ENCODE measurements at regions not wholly inside any gene's neighbourhood (a gene's known extent, or its start where the extent isn't known, plus 50 kb on each side); places are given as distances from the start of the nearest gene placed in this dataset.
"Not testable (repeated sequence)": the region's sequence is repeated elsewhere in the genome, so short reads cannot be mapped to it uniquely, and the experiment has no call there.

GRCh38 chr5:13212886-13213285 lies 731.6 kb downstream of the DNAH5 start:
- DNase-seq = no peak

GRCh38 chr5:13211064-13211463 lies 733.4 kb downstream of the DNAH5 start:
- DNase-seq = no peak

- peak in 1 of 3 donors; percentile 14 for DNase-seq
Measured at GRCh38 chr5:13207112-13207511, 737.4 kb downstream of the DNAH5 start.

GRCh38 chr5:13201022-13201421 lies 743.5 kb downstream of the DNAH5 start:
- DNase-seq = no peak

- DNase-seq = not testable (repeated sequence)
Measured at GRCh38 chr5:13198226-13198625, 746.3 kb downstream of the DNAH5 start.

- DNase-seq = peak in 2 of 3 donors; percentile 16 to 29
Measured at GRCh38 chr5:13189532-13189931, 755.0 kb downstream of the DNAH5 start.

GRCh38 chr5:13188371-13188770 lies 756.1 kb downstream of the DNAH5 start:
- DNase-seq = peak; percentile 45 to 71 (median 62)

- no peak for DNase-seq
Measured at GRCh38 chr5:13187186-13187585, 757.3 kb downstream of the DNAH5 start.

- DNase-seq = peak; percentile 53 to 79 (median 59)
Measured at GRCh38 chr5:13186177-13186576, 758.3 kb downstream of the DNAH5 start.

- DNase-seq = no peak
Measured at GRCh38 chr5:13179407-13180087, 764.9 kb downstream of the DNAH5 start.

GRCh38 chr5:13143630-13144029 lies 800.9 kb downstream of the DNAH5 start:
- no peak for DNase-seq

- no peak for DNase-seq
Measured at GRCh38 chr5:13143214-13143613, 801.3 kb downstream of the DNAH5 start.

GRCh38 chr5:13133951-13134350 lies 810.5 kb downstream of the DNAH5 start:
- no peak for DNase-seq

GRCh38 chr5:13115476-13115875 lies 829.0 kb downstream of the DNAH5 start:
- peak in 1 of 3 donors; percentile 18 for DNase-seq

GRCh38 chr5:13108265-13108664 lies 836.2 kb downstream of the DNAH5 start:
- DNase-seq = no peak

- no peak for DNase-seq
Measured at GRCh38 chr5:13107537-13107936, 837.0 kb downstream of the DNAH5 start.

- no peak for DNase-seq
Measured at GRCh38 chr5:13081116-13081515, 863.4 kb downstream of the DNAH5 start.

GRCh38 chr5:13072936-13073335 lies 871.6 kb downstream of the DNAH5 start:
- not testable (repeated sequence) for DNase-seq

- no peak for DNase-seq
Measured at GRCh38 chr5:13063088-13063487, 881.4 kb downstream of the DNAH5 start.

GRCh38 chr5:13045897-13046551 lies 898.5 kb downstream of the DNAH5 start:
- DNase-seq = no peak

- DNase-seq = no peak
Measured at GRCh38 chr5:13034061-13034460, 910.4 kb downstream of the DNAH5 start.

GRCh38 chr5:13029211-13029610 lies 915.3 kb downstream of the DNAH5 start:
- no peak for DNase-seq

- DNase-seq = no peak
Measured at GRCh38 chr5:13027874-13028273, 916.6 kb downstream of the DNAH5 start.

- no peak for DNase-seq
Measured at GRCh38 chr5:13019729-13020128, 924.8 kb downstream of the DNAH5 start.

- DNase-seq = no peak
Measured at GRCh38 chr5:13003457-13003856, 941.0 kb downstream of the DNAH5 start.
